ENCODE measurements at regions not wholly inside any gene's neighbourhood (a gene's known extent, or its start where the extent isn't known, plus 50 kb on each side); places are given as distances from the start of the nearest gene placed in this dataset.

GRCh38 chr6:90953405-90954161, 366.7 kb upstream of the MAP3K7 start:
- Histone ChIP-seq H3F3A (ENCODE audit: insufficient read depth, low read depth) (no peaks in the 10 kb centered on the region), H3K27me3 (ENCODE audit: insufficient read depth, low read depth) (no peaks in the 10 kb centered on the region), H3K36me3 (ENCODE audit: low read depth) (no peaks in the 10 kb centered on the region), H3K4me3 (no peak overlapping the region), H2AFZ (no peak overlapping the region), H3K4me1 (replicated peaks; ENCODE audit: insufficient read depth) (no peaks in the 10 kb centered on the region), H3K4me2 (no peak overlapping the region), H3K9me3 (ENCODE audit: insufficient read depth, low read depth) (no peaks in the 10 kb centered on the region), H3K9me2 (ENCODE audit: insufficient read depth) (no peaks in the 10 kb centered on the region), H3K27ac (no peak overlapping the region), H3K79me2 (ENCODE audit: low read depth) (no peaks in the 10 kb centered on the region), H4K20me1 (ENCODE audit: insufficient read depth) (no peaks in the 10 kb centered on the region)
- DNase-seq, result no peak
- intact Hi-C loops (cut with micrococcal nuclease; ENCODE audit: unreplicated experiment), result no loop called here
- no TSS peak for BruUV-seq (replicated peaks)
- CTCF ChIA-PET, result no interaction called here
- POLR2A ChIA-PET (ENCODE audit: unreplicated experiment), result no interaction called here
- TF ChIP-seq EZH2 (IDR thresholded peaks at IDR 0.05; ENCODE audit: low read depth), result no peak
- TF ChIP-seq, protein P1, sequence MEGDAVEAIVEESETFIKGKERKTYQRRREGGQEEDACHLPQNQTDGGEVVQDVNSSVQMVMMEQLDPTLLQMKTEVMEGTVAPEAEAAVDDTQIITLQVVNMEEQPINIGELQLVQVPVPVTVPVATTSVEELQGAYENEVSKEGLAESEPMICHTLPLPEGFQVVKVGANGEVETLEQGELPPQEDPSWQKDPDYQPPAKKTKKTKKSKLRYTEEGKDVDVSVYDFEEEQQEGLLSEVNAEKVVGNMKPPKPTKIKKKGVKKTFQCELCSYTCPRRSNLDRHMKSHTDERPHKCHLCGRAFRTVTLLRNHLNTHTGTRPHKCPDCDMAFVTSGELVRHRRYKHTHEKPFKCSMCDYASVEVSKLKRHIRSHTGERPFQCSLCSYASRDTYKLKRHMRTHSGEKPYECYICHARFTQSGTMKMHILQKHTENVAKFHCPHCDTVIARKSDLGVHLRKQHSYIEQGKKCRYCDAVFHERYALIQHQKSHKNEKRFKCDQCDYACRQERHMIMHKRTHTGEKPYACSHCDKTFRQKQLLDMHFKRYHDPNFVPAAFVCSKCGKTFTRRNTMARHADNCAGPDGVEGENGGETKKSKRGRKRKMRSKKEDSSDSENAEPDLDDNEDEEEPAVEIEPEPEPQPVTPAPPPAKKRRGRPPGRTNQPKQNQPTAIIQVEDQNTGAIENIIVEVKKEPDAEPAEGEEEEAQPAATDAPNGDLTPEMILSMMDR (conservative IDR thresholded peaks at IDR 0.05), result no peak

DNA sequence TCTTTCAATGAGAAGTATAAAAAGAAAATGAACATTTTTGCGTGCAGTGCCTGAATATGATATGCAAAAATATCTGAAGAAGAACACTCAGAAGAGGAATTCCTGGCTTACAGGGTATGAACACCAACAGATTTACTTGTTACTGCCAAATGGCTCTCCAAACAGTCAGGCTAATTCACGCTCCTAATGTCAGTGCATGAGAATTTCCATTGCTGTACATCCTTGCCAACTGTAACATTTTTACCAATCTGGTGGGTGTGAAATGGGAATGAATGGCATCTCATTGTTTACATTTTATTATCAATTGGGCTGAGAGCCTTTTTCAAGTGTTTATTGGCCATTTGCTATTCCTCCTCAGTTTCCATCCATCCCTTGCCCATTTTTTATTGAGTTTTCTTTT, 365.3 kb upstream of the MAP3K7 start:
- intact Hi-C loops (cut with micrococcal nuclease; ENCODE audit: unreplicated experiment), result no loop called here
- Histone ChIP-seq H3K9me3 (ENCODE audit: insufficient read depth, low read depth) (no peaks in the 10 kb centered on the region), H3K4me2 (no peak overlapping the region), H4K20me1 (ENCODE audit: insufficient read depth) (no peaks in the 10 kb centered on the region), H3K9me2 (ENCODE audit: insufficient read depth) (no peaks in the 10 kb centered on the region), H3K79me2 (ENCODE audit: low read depth) (no peaks in the 10 kb centered on the region), H2AFZ (no peak overlapping the region), H3F3A (ENCODE audit: insufficient read depth, low read depth) (no peaks in the 10 kb centered on the region), H3K4me3 (no peak overlapping the region), H3K36me3 (ENCODE audit: low read depth) (no peaks in the 10 kb centered on the region), H3K27ac (no peak overlapping the region), H3K4me1 (replicated peaks; ENCODE audit: insufficient read depth) (no peaks in the 10 kb centered on the region), H3K27me3 (ENCODE audit: insufficient read depth, low read depth) (no peaks in the 10 kb centered on the region)
- DNase-seq, result no peak
- TF ChIP-seq, protein P1 (conservative IDR thresholded peaks at IDR 0.05), result no peak
- no peak for TF ChIP-seq EZH2 (IDR thresholded peaks at IDR 0.05; ENCODE audit: low read depth)
- POLR2A ChIA-PET (ENCODE audit: unreplicated experiment), result no interaction called here
- CTCF ChIA-PET, result no interaction called here
- BruUV-seq (replicated peaks), result no TSS peak

- BruUV-seq (replicated peaks), result no TSS peak
- Histone ChIP-seq H3F3A (ENCODE audit: insufficient read depth, low read depth) (no peaks in the 10 kb centered on the region), H3K27ac (no peak overlapping the region), H3K27me3 (ENCODE audit: insufficient read depth, low read depth) (no peaks in the 10 kb centered on the region), H3K36me3 (ENCODE audit: low read depth) (no peaks in the 10 kb centered on the region), H3K4me1 (replicated peaks; ENCODE audit: insufficient read depth) (no peaks in the 10 kb centered on the region), H2AFZ (no peak overlapping the region), H3K9me3 (ENCODE audit: insufficient read depth, low read depth) (no peaks in the 10 kb centered on the region), H3K9me2 (ENCODE audit: insufficient read depth) (no peaks in the 10 kb centered on the region), H4K20me1 (ENCODE audit: insufficient read depth) (no peaks in the 10 kb centered on the region), H3K79me2 (ENCODE audit: low read depth) (no peaks in the 10 kb centered on the region), H3K4me3 (no peak overlapping the region), H3K4me2 (no peak overlapping the region)
- ChIA-PET POLR2A (ENCODE audit: unreplicated experiment) (no interaction called here), CTCF (no interaction called here)
- no peak for DNase-seq
- TF ChIP-seq EZH2 (IDR thresholded peaks at IDR 0.05; ENCODE audit: low read depth), result no peak
- TF ChIP-seq, protein P1 (conservative IDR thresholded peaks at IDR 0.05), result no peak
- intact Hi-C loops (cut with micrococcal nuclease; ENCODE audit: unreplicated experiment), result no loop called here
Observed at GRCh38 chr6:90948540-90948939, 361.7 kb upstream of the MAP3K7 start.
